WERI-Rb-1 (cell line): ENCODE measurements at regions not wholly inside any gene's neighbourhood (a gene's known extent, or its start where the extent isn't known, plus 50 kb on each side); places are given as distances from the start of the nearest gene placed in this dataset.

Source experiments
- DNase-seq: peaks from one replicate; pipeline ENCODE4 v3.0.0-alpha.2; 2020
- H3K27ac ChIP-seq: fragments of 250-450 bp; sonication (Bioruptor Pico); 2 replicates; pipeline ENCODE4 v1.5.1; 2020; ENCODE audit warnings: mild to moderate bottlenecking, moderate library complexity
- H3K27me3 ChIP-seq: fragments of 250-450 bp; sonication (Bioruptor Pico); 2 replicates; pipeline ENCODE4 v1.5.1; 2021; ENCODE audit warnings: mild to moderate bottlenecking, low read depth, moderate library complexity; ENCODE audit not compliant: insufficient read depth, severe bottlenecking
- H3K36me3 ChIP-seq: fragments of 250-450 bp; sonication (Bioruptor Pico); 2 replicates; pipeline ENCODE4 v1.5.1; 2020; ENCODE audit warnings: mild to moderate bottlenecking, moderate library complexity
- H3K4me3 ChIP-seq: 2 replicates; pipeline ENCODE4 v1.5.1; 2011; ENCODE audit warnings: low read depth, mild to moderate bottlenecking, control low read depth, low read length
- H3K9me3 ChIP-seq: fragments of 250-450 bp; sonication (Bioruptor Pico); 2 replicates; pipeline ENCODE4 v1.5.1; 2021; ENCODE audit warnings: mild to moderate bottlenecking, moderate library complexity; ENCODE audit not compliant: severe bottlenecking
- TF ChIP-seq, protein P1 (sequence below): IDR thresholded peaks from 2 replicates; pipeline ENCODE4 v1.5.1; 2011; ENCODE audit warnings: low read depth, mild to moderate bottlenecking, control low read depth, inconsistent platforms, low read length

DNA sequence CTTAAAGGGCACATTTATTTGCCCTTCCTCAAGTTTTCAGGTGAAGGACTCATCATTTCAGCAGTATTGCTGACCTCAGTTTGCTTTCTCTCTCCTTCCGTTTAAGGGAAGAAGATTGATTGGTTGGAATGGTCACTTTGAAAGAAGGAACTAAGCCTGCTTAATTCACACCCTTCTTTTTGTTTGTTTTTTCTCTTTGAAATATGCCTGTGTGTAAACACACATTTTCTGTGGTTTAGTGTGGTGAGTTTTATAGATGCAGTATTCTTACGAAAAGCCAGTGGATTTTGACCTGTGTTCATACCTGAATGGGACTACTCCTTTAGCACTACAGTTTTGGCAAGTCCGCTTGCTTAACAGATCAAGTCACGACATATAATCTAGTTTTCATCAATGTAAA lies 548.8 kb upstream of the EPHA7 start:
- Histone ChIP-seq H3K27me3 (no peaks in the 10 kb centered on the region), H3K9me3 (no peaks in the 10 kb centered on the region), H3K27ac (no peak overlapping the region), H3K4me3 (no peak overlapping the region), H3K36me3 (no peaks in the 10 kb centered on the region)
- TF ChIP-seq, protein P1, sequence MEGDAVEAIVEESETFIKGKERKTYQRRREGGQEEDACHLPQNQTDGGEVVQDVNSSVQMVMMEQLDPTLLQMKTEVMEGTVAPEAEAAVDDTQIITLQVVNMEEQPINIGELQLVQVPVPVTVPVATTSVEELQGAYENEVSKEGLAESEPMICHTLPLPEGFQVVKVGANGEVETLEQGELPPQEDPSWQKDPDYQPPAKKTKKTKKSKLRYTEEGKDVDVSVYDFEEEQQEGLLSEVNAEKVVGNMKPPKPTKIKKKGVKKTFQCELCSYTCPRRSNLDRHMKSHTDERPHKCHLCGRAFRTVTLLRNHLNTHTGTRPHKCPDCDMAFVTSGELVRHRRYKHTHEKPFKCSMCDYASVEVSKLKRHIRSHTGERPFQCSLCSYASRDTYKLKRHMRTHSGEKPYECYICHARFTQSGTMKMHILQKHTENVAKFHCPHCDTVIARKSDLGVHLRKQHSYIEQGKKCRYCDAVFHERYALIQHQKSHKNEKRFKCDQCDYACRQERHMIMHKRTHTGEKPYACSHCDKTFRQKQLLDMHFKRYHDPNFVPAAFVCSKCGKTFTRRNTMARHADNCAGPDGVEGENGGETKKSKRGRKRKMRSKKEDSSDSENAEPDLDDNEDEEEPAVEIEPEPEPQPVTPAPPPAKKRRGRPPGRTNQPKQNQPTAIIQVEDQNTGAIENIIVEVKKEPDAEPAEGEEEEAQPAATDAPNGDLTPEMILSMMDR: no peak
- no peak for DNase-seq

DNA sequence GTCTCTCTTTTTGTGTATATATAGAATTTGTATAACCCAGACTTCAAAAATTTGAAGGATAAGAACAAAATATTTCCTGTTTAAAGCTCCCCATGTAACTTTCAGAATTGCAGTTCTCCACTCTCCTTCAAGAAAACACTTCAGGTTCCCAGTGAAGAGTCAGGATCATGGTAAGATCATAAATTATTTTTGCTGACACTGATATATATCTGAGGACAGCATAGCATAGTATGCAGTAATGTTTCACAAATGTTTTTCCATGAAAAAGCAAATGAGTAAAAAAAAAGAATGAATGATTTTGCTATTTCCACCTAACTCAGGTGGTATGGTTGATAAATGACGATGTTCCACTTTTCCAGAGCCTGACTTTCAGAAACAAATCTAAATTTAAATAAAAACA lies 545.6 kb upstream of the EPHA7 start:
- H3K36me3 ChIP-seq: no peaks in the 10 kb centered on the region
- no peak for DNase-seq

DNA sequence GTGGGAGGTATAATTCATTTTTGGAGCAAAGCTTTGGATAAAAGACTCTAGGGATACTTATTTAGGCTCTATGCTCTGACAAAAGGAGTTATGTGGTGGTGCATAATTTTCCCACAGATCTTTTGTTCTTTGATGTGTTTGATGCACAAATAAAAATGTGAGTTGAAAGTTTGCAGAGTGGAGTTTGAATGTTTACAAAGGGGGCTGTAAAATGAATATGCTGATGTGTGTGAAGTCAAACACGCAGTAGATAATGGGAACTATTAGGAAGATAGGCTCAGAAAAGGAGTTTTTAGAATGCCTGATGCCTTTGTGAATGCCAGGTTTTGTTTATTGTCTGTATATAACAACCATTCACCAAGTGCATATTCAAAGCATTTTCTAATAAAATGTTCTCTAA lies 545.0 kb upstream of the EPHA7 start:
- no peak for DNase-seq
- no peak overlapping the region for H3K4me3 ChIP-seq
- no peaks in the 10 kb centered on the region for H3K36me3 ChIP-seq
- TF ChIP-seq, protein P1: no peak
- no peaks in the 10 kb centered on the region for H3K27me3 ChIP-seq
- H3K27ac ChIP-seq: no peak overlapping the region
- no peaks in the 10 kb centered on the region for H3K9me3 ChIP-seq

More for the DNA sequence above, 545.6 kb upstream of the EPHA7 start:
- Histone ChIP-seq H3K27ac (no peak overlapping the region), H3K27me3 (no peaks in the 10 kb centered on the region), H3K4me3 (no peak overlapping the region), H3K9me3 (no peaks in the 10 kb centered on the region)
- TF ChIP-seq, protein P1: no peak

DNA sequence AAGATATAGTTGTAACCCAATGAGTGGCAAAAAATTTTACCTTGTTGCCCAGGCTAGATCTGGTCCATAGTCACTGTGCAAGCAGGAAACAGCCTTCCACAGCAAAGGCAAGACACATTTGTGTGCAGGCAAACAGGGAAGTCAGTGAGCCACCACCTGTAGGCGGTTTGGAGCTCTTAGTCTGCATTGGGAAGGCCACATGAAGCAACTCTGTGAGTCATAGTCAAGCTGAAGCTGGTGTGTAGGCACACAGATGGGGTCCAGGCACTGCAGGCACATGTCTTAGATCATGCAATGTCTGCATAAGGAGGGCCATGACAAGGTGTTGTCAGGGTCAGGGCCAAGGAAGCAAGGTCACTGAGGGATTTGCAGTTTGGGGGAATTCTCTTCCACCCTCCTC lies 543.2 kb upstream of the EPHA7 start:
- TF ChIP-seq, protein P1: no peak
- no peaks in the 10 kb centered on the region for H3K9me3 ChIP-seq
- H3K4me3 ChIP-seq: no peak overlapping the region
- no peaks in the 10 kb centered on the region for H3K27me3 ChIP-seq
- DNase-seq: no peak
- H3K27ac ChIP-seq: no peak overlapping the region
- H3K36me3 ChIP-seq: no peaks in the 10 kb centered on the region

DNA sequence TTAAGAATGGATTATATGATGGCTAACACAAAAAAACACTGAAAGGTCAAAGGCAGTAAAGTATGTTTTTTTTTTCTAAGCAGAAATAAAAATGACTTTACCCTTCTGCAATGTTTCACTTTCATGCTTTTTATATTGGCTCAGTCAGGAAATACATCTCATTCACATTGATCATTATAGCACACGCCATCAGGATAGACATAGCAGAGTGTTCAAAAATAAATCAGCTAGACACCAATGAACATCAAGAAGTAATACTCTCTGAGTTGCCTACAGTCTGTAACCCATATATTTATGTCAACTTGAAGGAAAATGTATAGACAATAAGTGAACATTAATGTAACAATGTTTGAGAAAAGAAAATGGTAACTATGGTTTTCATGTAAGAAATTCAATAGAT lies 535.2 kb upstream of the EPHA7 start:
- H3K27me3 ChIP-seq: no peaks in the 10 kb centered on the region
- no peaks in the 10 kb centered on the region for H3K9me3 ChIP-seq
- H3K36me3 ChIP-seq: no peaks in the 10 kb centered on the region
- no peak overlapping the region for H3K4me3 ChIP-seq
- H3K27ac ChIP-seq: no peak overlapping the region
- TF ChIP-seq, protein P1: no peak
- no peak for DNase-seq

DNA sequence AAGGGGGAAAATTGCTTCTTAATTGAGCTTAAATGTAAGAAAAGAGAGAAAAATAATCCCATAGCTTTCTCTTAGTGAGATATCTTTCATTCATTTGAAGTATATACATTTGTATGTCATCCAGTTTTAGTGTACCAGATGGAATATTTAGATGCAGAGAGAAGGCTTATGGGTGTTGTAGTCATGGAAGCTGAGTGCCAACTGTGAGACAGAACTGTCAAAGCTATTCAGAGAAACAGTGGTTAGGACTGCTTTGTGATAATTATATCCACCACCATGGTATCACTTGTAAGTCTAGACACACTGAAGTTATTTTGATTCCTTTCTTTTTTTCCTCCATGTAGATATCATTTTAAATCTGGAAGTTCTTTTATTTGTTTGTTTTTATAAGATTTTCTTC lies 524.3 kb upstream of the EPHA7 start:
- H3K9me3 ChIP-seq: no peaks in the 10 kb centered on the region
- H3K27ac ChIP-seq: no peak overlapping the region
- DNase-seq: no peak
- no peaks in the 10 kb centered on the region for H3K27me3 ChIP-seq
- TF ChIP-seq, protein P1: no peak
- no peaks in the 10 kb centered on the region for H3K36me3 ChIP-seq
- H3K4me3 ChIP-seq: no peak overlapping the region
